Erythroblast (primary cell): ENCODE measurements at regions not wholly inside any gene's neighbourhood (a gene's known extent, or its start where the extent isn't known, plus 50 kb on each side); places are given as distances from the start of the nearest gene placed in this dataset.

Experiments used
- GATA1 ChIP-seq: IDR thresholded peaks from 2 replicates; pipeline ENCODE4 v1.6.1; 2011; ENCODE audit warnings: low read depth, mild to moderate bottlenecking, control low read depth, low read length, moderate library complexity
- POLR2A ChIP-seq: IDR thresholded peaks from 2 replicates; pipeline ENCODE4 v1.6.1; 2011; ENCODE audit warnings: mild to moderate bottlenecking, low read length

DNA sequence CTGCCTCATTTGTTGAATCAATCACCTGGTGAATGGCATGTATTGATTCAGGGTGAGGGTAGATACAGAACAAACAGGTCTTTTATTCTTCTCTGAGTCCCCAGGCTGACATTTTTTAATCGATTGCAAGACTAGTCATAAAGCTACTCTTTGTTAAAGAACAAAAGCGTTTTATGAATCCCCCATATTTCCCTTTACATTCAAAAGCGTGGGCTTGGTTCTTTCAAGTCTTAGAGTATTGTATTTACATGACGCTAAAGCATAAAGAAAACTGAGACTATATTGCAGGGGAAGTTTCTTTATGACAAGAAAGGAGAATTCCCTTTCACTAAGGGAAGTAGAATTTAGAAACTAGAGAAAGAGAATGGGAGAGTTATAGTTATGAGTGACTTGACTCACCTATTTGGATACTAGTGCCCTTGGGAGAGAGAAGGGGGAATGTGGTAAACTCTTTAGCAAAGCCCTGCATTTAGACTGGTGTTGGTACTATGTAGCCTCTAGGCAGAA is 69.3 kb upstream of the PDE5A start:
- no peak for TF ChIP-seq POLR2A
- TF ChIP-seq GATA1, result no peak
